IPS-NIHi7 (cell line): ENCODE measurements at regions not wholly inside any gene's neighbourhood (a gene's known extent, or its start where the extent isn't known, plus 50 kb on each side); places are given as distances from the start of the nearest gene placed in this dataset.
"Not testable (repeated sequence)": the region's sequence is repeated elsewhere in the genome, so short reads cannot be mapped to it uniquely, and the experiment has no call there.

Experiments
- DNase-seq: peaks from one replicate; pipeline ENCODE4 v3.0.0; 2012; ENCODE audit warnings: mixed read lengths; ENCODE audit errors: extremely low spot score

GRCh38 chr12:88714263-88714882 is 134.1 kb upstream of the KITLG start:
- DNase-seq = not testable (repeated sequence)

- no peak for DNase-seq
Observed at GRCh38 chr12:88707800-88708199, 127.5 kb upstream of the KITLG start.

- no peak for DNase-seq
Observed at GRCh38 chr12:88706286-88706685, 126.0 kb upstream of the KITLG start.

- no peak for DNase-seq
Observed at GRCh38 chr12:88703790-88704189, 123.5 kb upstream of the KITLG start.

DNA sequence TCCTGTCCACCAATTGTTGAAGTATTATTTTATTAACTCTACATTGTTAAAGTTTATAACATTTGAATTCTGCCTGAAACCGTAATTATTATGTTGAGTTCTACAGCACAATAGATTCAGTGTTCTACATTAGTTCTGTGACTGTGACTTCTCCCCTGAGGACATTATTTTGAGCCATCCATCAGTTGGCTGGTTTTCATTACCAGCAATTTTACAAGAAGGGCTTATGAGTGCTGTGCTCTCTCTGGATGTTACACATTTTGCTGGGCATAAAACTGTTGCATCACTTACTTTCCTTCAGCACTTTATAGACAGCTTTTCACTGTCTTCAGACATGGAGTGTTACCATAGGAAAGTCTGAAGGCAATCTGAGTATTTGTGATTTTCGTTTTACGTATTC is 118.2 kb upstream of the KITLG start:
- DNase-seq = no peak

DNA sequence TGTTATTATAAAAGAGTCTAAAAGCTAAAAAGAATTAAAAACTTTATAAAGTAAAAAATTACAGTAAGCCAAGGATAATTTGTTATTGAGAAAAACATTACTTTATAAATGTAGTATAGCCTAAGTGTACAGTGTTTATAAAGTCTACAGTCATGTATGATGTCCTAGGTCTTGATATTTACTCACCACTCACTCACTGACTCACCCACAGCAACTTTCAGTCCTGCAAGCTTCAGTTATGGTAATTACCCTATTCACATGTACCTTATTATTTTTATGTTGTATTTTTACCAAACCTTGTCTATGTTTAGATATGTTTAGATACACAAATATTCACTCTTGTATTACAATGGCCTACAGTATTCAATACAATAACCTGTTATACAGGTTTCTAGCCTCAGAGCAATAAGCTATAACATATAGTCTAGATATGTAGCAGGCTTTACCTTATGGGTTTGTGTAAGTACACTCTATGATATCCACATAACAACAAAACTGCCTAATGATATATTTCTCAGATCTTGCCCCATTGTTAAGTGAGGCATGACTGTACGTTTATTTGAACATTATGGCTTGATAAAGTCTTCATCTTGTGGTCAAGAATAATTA is 113.7 kb upstream of the KITLG start:
- DNase-seq = no peak

DNA sequence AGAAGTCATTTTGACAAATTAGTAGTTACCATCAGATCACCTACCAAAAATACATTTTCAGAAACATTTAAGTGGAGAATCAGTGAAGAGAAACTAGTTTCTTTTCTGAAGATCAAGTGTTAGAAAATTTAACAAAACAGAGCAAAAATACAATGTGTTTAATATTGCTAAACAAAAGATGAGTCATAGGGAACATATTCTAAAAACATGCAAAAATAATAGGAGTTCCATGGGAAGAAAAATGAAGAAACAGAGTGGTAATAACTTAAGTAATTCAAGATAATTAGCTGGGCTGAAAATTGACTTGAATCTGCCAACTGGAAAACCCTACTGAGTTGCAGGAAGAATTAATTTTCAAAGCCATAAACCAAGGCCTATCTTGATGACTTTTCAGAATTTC is 111.5 kb upstream of the KITLG start:
- DNase-seq = no peak

GRCh38 chr12:88684610-88685009 is 104.3 kb upstream of the KITLG start:
- no peak for DNase-seq

DNA sequence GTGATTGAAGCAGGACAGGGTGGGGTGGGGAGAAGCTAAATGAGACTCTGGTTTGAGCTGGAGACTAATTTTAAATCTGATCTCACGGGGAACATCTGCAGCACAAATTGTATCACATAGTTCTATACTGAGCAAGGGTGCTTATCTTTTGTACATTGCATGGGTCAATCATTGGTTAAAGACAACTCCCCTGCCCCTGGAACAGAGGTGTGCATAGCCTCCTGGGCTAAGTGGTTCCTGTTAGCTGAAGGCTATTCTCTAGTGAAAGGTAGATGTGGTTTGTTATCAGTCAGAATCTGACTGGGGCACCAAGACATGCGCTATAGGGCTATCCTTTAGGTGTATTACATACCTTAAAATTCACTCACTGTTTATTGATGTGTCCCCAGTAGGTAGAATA is 103.9 kb upstream of the KITLG start:
- no peak for DNase-seq

GRCh38 chr12:88683628-88684027 is 103.4 kb upstream of the KITLG start:
- no peak for DNase-seq

DNA sequence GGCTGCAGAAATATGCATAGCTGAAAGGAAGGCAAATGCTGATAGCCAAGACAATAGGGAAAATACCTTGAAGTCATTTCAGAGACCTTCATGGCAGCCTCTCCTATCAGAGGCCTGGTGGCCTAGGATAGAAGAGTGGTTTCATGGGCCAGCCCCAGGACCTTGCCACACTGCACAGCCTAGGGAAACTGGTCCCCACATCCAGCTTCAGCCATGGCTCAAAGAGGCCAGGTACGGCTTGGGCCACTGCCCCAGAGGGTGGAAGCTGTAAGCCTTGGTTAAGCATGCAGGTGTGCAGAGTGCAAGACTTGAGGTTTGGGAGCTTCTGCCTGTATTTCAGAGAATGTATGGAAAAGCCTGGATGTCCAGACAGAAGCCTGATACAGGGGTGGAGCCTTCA is 101.0 kb upstream of the KITLG start:
- no peak for DNase-seq

GRCh38 chr12:88677464-88677863 is 97.2 kb upstream of the KITLG start:
- no peak for DNase-seq

DNA sequence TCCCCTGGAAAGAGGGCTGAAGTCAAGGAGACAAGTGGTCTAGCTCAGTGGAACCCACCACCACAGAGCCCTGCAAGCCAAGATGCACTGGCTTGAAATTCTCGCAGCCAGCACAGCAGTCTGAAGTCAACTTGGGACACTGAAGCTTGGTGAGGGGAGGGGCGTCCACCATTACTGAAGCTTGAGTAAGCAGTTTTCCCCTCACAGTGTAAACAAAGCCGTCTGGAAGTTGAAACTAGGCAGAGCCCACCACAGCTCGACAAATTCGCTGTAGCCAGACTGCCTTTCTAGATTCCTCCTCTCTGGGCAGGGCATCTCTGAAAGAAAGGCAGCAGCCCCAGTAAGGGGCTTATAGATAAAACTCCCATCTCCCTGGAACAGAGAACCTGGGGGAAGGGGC is 87.3 kb upstream of the KITLG start:
- DNase-seq = not testable (repeated sequence)

- DNase-seq = no peak
Observed at GRCh38 chr12:88665071-88665470, 84.8 kb upstream of the KITLG start.

DNA sequence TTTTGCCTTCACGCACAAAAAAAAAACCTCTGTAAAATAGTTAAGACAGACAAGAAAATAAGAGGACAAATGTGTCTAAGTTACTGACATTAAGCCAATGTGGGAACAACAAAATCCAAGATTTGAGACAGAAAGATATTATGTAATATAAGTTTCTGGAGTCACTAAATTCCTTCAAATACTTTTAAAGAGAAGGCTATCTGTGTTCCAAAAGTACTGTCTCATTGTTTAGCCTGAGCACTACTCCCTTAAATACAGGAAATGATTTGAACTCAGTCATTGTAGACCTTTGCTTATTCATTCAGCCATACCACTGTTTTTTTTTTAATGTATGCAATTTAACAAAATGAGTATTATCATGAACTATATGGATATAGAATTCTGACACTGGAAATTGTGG is 82.7 kb upstream of the KITLG start:
- no peak for DNase-seq

DNA sequence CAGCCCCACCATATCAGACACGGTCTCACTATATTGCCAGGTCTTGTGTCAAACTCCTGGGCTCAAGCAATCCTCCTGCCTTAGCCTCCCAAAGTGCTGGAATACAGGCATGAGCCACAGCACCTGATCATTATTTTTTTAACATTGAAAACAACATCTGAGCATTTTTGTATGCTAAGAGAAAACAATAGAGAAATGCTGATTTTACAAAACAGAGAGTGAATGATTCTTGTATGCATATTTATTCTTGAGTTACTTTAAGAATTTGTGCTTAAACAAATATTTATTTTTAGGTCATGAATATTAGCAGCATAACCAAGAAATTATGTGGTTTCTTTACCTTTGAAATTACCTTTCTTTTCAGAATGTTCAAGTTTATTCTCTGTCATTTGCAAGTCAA is 81.8 kb upstream of the KITLG start:
- no peak for DNase-seq

- DNase-seq = no peak
Observed at GRCh38 chr12:88658009-88658408, 77.7 kb upstream of the KITLG start.

- no peak for DNase-seq
Observed at GRCh38 chr12:88650715-88651114, 70.4 kb upstream of the KITLG start.

DNA sequence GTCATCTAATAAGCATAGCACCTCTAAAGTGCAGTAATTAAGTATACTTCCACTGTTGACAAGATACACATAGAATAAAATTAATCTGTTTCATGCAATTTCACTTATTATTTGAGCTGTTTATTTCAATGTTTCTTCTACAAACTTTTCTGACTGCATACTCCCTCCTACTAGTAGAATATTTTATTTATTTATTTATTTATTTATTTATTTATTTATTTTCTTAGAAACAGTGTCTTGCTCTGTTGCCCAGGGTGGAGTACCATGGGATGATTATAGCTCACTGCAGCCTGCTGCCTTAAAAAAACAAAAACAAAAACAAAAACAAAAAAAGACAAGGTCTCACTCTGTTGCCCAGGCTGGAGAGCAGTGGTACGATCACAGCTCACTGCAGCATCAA is 68.4 kb upstream of the KITLG start:
- DNase-seq = no peak

- DNase-seq = no peak
Observed at GRCh38 chr12:88646824-88647223, 66.6 kb upstream of the KITLG start.

- DNase-seq = no peak
Observed at GRCh38 chr12:88645816-88646215, 65.5 kb upstream of the KITLG start.

DNA sequence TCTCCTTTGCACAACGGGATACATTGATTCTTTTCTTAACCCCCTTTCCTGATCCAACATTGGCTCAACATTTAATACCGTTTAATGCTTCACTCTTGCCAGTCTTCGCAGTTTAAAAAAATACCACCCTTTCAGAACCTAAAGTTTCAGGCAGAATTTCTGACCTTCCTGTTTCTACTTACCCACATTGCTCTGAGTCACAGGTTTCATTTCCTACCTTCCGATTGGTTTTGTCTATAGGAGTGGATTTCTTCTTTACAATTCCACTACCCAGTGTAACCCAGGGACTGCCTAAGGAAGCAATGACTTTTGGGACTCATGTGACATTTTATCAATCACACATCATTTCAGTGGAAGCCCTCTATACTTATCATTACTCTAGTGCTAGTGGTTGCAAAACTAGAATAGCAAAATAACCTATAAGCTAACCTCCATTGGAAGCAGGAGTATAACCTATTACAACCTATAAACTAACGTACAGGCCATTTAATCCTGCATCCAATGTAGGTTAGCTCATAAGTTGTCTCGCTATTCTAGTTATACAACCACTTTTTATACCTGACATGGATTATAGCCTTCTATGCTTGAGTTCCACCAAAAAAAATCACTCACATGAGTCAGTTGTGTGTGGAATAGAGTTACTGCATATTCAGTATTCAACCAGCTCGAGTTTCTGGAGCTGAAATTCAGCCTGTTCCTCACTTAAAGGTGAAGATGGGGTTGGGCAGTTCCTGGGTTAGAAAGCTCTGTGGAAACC is 64.9 kb upstream of the KITLG start:
- DNase-seq = no peak

GRCh38 chr12:88643685-88644084 is 63.4 kb upstream of the KITLG start:
- DNase-seq = no peak
